SK-N-MC (cell line): ENCODE measurements at regions not wholly inside any gene's neighbourhood (a gene's known extent, or its start where the extent isn't known, plus 50 kb on each side); places are given as distances from the start of the nearest gene placed in this dataset.

Experiments used
- DNase-seq: peaks from one replicate; pipeline ENCODE4 v3.0.0-alpha.2; 2011; ENCODE audit warnings: low read depth, low spot score
- H3K27ac ChIP-seq: fragments of 200-600 bp; sonication (generic); 2 replicates; pipeline ENCODE4 v1.5.1; 2016; ENCODE audit warnings: mixed run types
- H3K36me3 ChIP-seq: fragments of 200-600 bp; sonication (generic); 2 replicates; pipeline ENCODE4 v1.6.1; 2017; ENCODE audit warnings: antibody characterized with exemption, low read length, mixed read lengths; ENCODE audit not compliant: insufficient read depth
- H3K4me3 ChIP-seq: fragments of 200-600 bp; sonication (generic); 2 replicates; pipeline ENCODE4 v1.5.1; 2016
- H3K9ac ChIP-seq: fragments of 200-600 bp; sonication (generic); 2 replicates; pipeline ENCODE4 v1.8.0; 2017; ENCODE audit warnings: mixed run types, mixed read lengths; ENCODE audit not compliant: insufficient read length
- H3K9me3 ChIP-seq: fragments of 200-600 bp; sonication (generic); 2 replicates; pipeline ENCODE4 v1.6.1; 2017; ENCODE audit warnings: low read depth, mild to moderate bottlenecking, antibody characterized with exemption, low read length, moderate library complexity, mixed read lengths
- EZH2 ChIP-seq: fragments of 200-600 bp; sonication (generic); IDR thresholded peaks from one replicate; pipeline ENCODE4 v1.6.1; 2017; ENCODE audit warnings: antibody characterized with exemption
- FOXP2 ChIP-seq: optimal IDR thresholded peaks from 2 replicates; pipeline ENCODE3; 2011; ENCODE audit warnings: mild to moderate bottlenecking, moderate library complexity; ENCODE audit not compliant: insufficient read depth; ENCODE audit errors: extremely low read length, control extremely low read depth
- POLR2AphosphoS5 ChIP-seq: IDR thresholded peaks from 2 replicates; pipeline ENCODE4 v1.6.1; 2012; ENCODE audit warnings: mild to moderate bottlenecking, low read depth, low read length, borderline replicate concordance

GRCh38 chr1:201697174-201697573, 131.8 kb upstream of the IPO9 start:
- TF ChIP-seq FOXP2 (no peak), EZH2 (no peak), POLR2AphosphoS5 (no peak)
- Histone ChIP-seq H3K36me3 (no peaks in the 10 kb centered on the region), H3K9ac (no peak overlapping the region), H3K9me3 (no peaks in the 10 kb centered on the region), H3K4me3 (no peak overlapping the region), H3K27ac (no peak overlapping the region)
- DNase-seq = no peak

- no peaks in the 10 kb centered on the region for H3K9me3 ChIP-seq
- TF ChIP-seq FOXP2 (no peak), POLR2AphosphoS5 (no peak), EZH2 (no peak)
- no peak overlapping the region for H3K27ac ChIP-seq
- DNase-seq = no peak
- no peak overlapping the region for H3K9ac ChIP-seq
- H3K4me3 ChIP-seq = no peak overlapping the region
- no peaks in the 10 kb centered on the region for H3K36me3 ChIP-seq
These were observed 127.1 kb upstream of the IPO9 start for GRCh38 chr1:201701831-201702230.

GRCh38 chr1:201702936-201703335, 126.0 kb upstream of the IPO9 start:
- Histone ChIP-seq H3K27ac (no peak overlapping the region), H3K9ac (no peak overlapping the region), H3K4me3 (no peak overlapping the region), H3K9me3 (no peaks in the 10 kb centered on the region), H3K36me3 (no peaks in the 10 kb centered on the region)
- no peak for TF ChIP-seq FOXP2
- no peak for TF ChIP-seq POLR2AphosphoS5
- no peak for TF ChIP-seq EZH2
- no peak for DNase-seq

- Histone ChIP-seq H3K9ac (no peak overlapping the region), H3K4me3 (no peak overlapping the region)
- no peak for TF ChIP-seq EZH2
- no peak for TF ChIP-seq POLR2AphosphoS5
- TF ChIP-seq FOXP2 = no peak
These were observed 125.1 kb upstream of the IPO9 start for GRCh38 chr1:201703621-201704438.

GRCh38 chr1:201704439-201704792, 124.5 kb upstream of the IPO9 start:
- H3K4me3 ChIP-seq = no peak overlapping the region
- no peaks in the 10 kb centered on the region for H3K9me3 ChIP-seq
- TF ChIP-seq EZH2 (no peak), POLR2AphosphoS5 (no peak), FOXP2 (no peak)
- no peak overlapping the region for H3K27ac ChIP-seq
- no peak overlapping the region for H3K9ac ChIP-seq
- H3K36me3 ChIP-seq = no peaks in the 10 kb centered on the region
- no peak for DNase-seq

More at GRCh38 chr1:201703621-201704438, 125.1 kb upstream of the IPO9 start:
- no peak for DNase-seq
- H3K27ac ChIP-seq = no peak overlapping the region
- no peaks in the 10 kb centered on the region for H3K9me3 ChIP-seq
- no peaks in the 10 kb centered on the region for H3K36me3 ChIP-seq

GRCh38 chr1:201705389-201705788, 123.6 kb upstream of the IPO9 start:
- TF ChIP-seq POLR2AphosphoS5 (no peak), EZH2 (no peak), FOXP2 (no peak)
- Histone ChIP-seq H3K36me3 (no peaks in the 10 kb centered on the region), H3K4me3 (no peak overlapping the region), H3K27ac (no peak overlapping the region), H3K9me3 (no peaks in the 10 kb centered on the region), H3K9ac (no peak overlapping the region)
- no peak for DNase-seq

GRCh38 chr1:201706109-201706508, 122.8 kb upstream of the IPO9 start:
- TF ChIP-seq POLR2AphosphoS5 (no peak), FOXP2 (no peak), EZH2 (no peak)
- no peak for DNase-seq
- Histone ChIP-seq H3K9ac (no peak overlapping the region), H3K36me3 (no peaks in the 10 kb centered on the region), H3K27ac (no peak overlapping the region), H3K9me3 (no peaks in the 10 kb centered on the region), H3K4me3 (no peak overlapping the region)

- TF ChIP-seq POLR2AphosphoS5 = no peak
- no peak for TF ChIP-seq EZH2
- TF ChIP-seq FOXP2 = no peak
- H3K9me3 ChIP-seq = no peaks in the 10 kb centered on the region
- H3K9ac ChIP-seq = no peak overlapping the region
- no peak overlapping the region for H3K27ac ChIP-seq
- H3K4me3 ChIP-seq = no peak overlapping the region
- no peak for DNase-seq
- H3K36me3 ChIP-seq = no peaks in the 10 kb centered on the region
These were observed 121.9 kb upstream of the IPO9 start for GRCh38 chr1:201707027-201707426.
